ENCODE measurements at regions not wholly inside any gene's neighbourhood (a gene's known extent, or its start where the extent isn't known, plus 50 kb on each side); places are given as distances from the start of the nearest gene placed in this dataset.
"Not testable (repeated sequence)": the region's sequence is repeated elsewhere in the genome, so short reads cannot be mapped to it uniquely, and the experiment has no call there.

GRCh38 chr5:126284977-126285696 lies 138.1 kb upstream of the GRAMD2B start:
- no peak for ATAC-seq
- Histone ChIP-seq H3K9me3 (no peaks in the 10 kb centered on the region), H3K36me3 (ENCODE audit: low read depth) (no peaks in the 10 kb centered on the region), H3K4me3 (no peak overlapping the region), H3K4me1 (ENCODE audit: low read depth) (no peaks in the 10 kb centered on the region)
- no peak for DNase-seq
- TF ChIP-seq CTCF (IDR thresholded peaks at IDR 0.05) = no peak
- intact Hi-C loops (cut with DNase I, micrococcal nuclease) = no loop called here

GRCh38 chr5:126296121-126296520 lies 127.1 kb upstream of the GRAMD2B start:
- intact Hi-C loops (cut with DNase I, micrococcal nuclease) = not testable (repeated sequence)

DNA sequence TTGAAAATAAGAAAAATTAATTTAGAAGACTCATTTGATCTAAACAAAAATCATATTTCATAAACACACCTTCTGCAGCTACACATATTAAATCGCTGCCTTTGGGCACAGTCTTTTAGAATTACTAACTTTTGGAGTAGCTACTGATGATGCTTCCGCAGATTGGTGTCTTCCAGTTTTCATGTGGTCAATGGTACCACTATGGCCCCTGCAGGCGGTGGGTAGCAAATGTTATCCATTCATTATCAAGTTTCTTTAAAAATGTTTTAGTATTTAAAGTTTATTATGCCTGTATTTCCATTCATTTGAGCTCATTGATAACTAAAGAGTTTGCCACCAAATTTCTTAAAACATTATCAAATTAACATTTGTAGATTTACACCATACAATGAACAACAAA lies 122.9 kb upstream of the GRAMD2B start:
- no peaks in the 10 kb centered on the region for H3K9me3 ChIP-seq
- DNase-seq (no peak), ATAC-seq (no peak)
- no peaks in the 10 kb centered on the region for H3K36me3 ChIP-seq (ENCODE audit: low read depth)
- no peaks in the 10 kb centered on the region for H3K4me1 ChIP-seq (ENCODE audit: low read depth)
- no peak for TF ChIP-seq CTCF (IDR thresholded peaks at IDR 0.05)
- intact Hi-C loops (cut with DNase I, micrococcal nuclease) = no loop called here
- no peak overlapping the region for H3K4me3 ChIP-seq

More at GRCh38 chr5:126296121-126296520, 127.1 kb upstream of the GRAMD2B start:
- not testable (repeated sequence) for DNase-seq; H3K4me3 ChIP-seq; H3K36me3 ChIP-seq (ENCODE audit: low read depth); H3K4me1 ChIP-seq (ENCODE audit: low read depth); H3K9me3 ChIP-seq; ATAC-seq

- H3K9me3 ChIP-seq = no peaks in the 10 kb centered on the region
- H3K4me3 ChIP-seq = no peak overlapping the region
- H3K4me1 ChIP-seq (ENCODE audit: low read depth) = no peaks in the 10 kb centered on the region
- DNase-seq (no peak), ATAC-seq (no peak)
- intact Hi-C loops (cut with DNase I, micrococcal nuclease) = no loop called here
- no peaks in the 10 kb centered on the region for H3K36me3 ChIP-seq (ENCODE audit: low read depth)
- no peak for TF ChIP-seq CTCF (IDR thresholded peaks at IDR 0.05)
Measured at GRCh38 chr5:126301056-126301455, 122.2 kb upstream of the GRAMD2B start.

GRCh38 chr5:126309860-126310259 lies 113.3 kb upstream of the GRAMD2B start:
- DNase-seq = no peak
- no peak for TF ChIP-seq CTCF (IDR thresholded peaks at IDR 0.05)
- Histone ChIP-seq H3K4me1 (ENCODE audit: low read depth) (no peaks in the 10 kb centered on the region), H3K4me3 (no peak overlapping the region), H3K9me3 (no peaks in the 10 kb centered on the region), H3K36me3 (ENCODE audit: low read depth) (no peaks in the 10 kb centered on the region)
- ATAC-seq = no peak
- intact Hi-C loops (cut with DNase I, micrococcal nuclease) = no loop called here

- ATAC-seq (no peak), DNase-seq (no peak)
- H3K4me1 ChIP-seq (ENCODE audit: low read depth) = no peaks in the 10 kb centered on the region
- no peak for TF ChIP-seq CTCF (IDR thresholded peaks at IDR 0.05)
- no peaks in the 10 kb centered on the region for H3K9me3 ChIP-seq
- no peaks in the 10 kb centered on the region for H3K36me3 ChIP-seq (ENCODE audit: low read depth)
- intact Hi-C loops (cut with DNase I, micrococcal nuclease) = no loop called here
- no peak overlapping the region for H3K4me3 ChIP-seq
Measured at GRCh38 chr5:126311766-126312165, 111.4 kb upstream of the GRAMD2B start.

Data from mucosa of descending colon (tissue), 3 donors.